Vagina (tissue), 2 donors: ENCODE measurements at regions not wholly inside any gene's neighbourhood (a gene's known extent, or its start where the extent isn't known, plus 50 kb on each side); places are given as distances from the start of the nearest gene placed in this dataset.
"Not testable (repeated sequence)": the region's sequence is repeated elsewhere in the genome, so short reads cannot be mapped to it uniquely, and the experiment has no call there.

Source experiments
- CTCF ChIP-seq, 3 experiments: fragments of 450-650 bp in 2 of 3; fragments of 200-600 bp in 1 of 3; sonication (generic) in 1 of 3; IDR thresholded peaks; one replicate each; pipeline ENCODE4 v1.5.1; 2017 to 2019; ENCODE audit warnings: antibody characterized with exemption in 3 of 3, mild to moderate bottlenecking in 2 of 3, moderate library complexity in 2 of 3
- POLR2A ChIP-seq, 2 donors: fragments of 450-650 bp; IDR thresholded peaks; one replicate each; pipeline ENCODE4 v1.6.1; 2017; ENCODE audit warnings: antibody characterized with exemption in 2 of 2, mild to moderate bottlenecking in 2 of 2, moderate library complexity in 2 of 2

- TF ChIP-seq POLR2A, CTCF (IDR thresholded peaks at IDR 0.05): not testable (repeated sequence)
Measured at GRCh38 chr15:98089352-98089751, 128.8 kb downstream of the ARRDC4 start.
